ENCODE measurements at regions not wholly inside any gene's neighbourhood (a gene's known extent, or its start where the extent isn't known, plus 50 kb on each side); places are given as distances from the start of the nearest gene placed in this dataset.
"Not testable (repeated sequence)": the region's sequence is repeated elsewhere in the genome, so short reads cannot be mapped to it uniquely, and the experiment has no call there.

DNA sequence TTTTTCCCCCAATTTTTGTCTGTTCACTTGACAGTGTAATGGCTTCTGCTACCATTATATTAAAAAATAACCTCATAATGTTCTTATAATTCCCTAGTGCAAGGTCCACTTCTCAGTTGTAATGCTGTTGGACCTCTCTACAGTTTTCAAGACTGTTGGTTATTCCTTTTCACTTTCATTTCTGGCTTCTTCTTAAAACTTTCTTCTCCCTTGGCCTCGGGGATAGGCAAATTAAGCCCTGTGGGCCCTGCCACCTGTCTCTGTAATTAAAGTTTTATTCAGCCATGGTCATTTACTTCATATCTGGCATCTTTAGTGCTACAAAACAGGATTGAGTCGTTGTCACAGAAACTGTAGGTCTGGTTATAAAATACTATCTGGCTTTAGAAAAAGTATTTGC, 313.5 kb downstream of the KLF12 start:
- 84 to 94% methylated on average over 2 of the region's 2 CpGs for WGBS, 2 experiments
- Histone ChIP-seq H3K4me3 (ENCODE audit: insufficient read depth, low read depth, low read length) (no peak overlapping the region), H3K27me3 (ENCODE audit: control insufficient read depth, insufficient read depth, low read length, poor library complexity, severe bottlenecking) (no peaks in the 10 kb centered on the region), H3K4me1 (ENCODE audit: control insufficient read depth, insufficient read depth, low read length) (no peaks in the 10 kb centered on the region), H3K9me3 (ENCODE audit: control insufficient read depth, low read length) (no peaks in the 10 kb centered on the region), H3K36me3 (ENCODE audit: control insufficient read depth, insufficient read depth, low read length) (no peaks in the 10 kb centered on the region), H3K27ac (ENCODE audit: insufficient read depth, low read depth, low read length, poor library complexity, severe bottlenecking) (no peak overlapping the region)

DNA sequence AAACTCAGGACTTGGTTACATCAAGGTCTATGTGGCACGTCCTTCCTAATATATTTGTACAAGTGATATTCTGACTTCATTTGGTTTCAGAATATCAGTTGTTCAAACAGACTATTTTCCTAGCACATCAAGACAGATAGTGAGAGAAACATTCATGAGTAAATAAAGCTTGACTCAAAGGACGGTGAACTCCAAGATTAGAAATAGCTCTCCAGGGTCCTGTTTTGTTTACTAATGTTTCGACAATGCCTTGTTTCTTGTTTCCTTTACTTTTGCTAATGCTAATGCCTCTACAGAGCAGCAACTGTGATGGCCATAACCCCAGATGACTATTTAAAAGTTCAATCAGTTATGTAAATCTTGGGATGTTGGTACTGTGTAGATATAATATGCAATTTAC, 313.9 kb downstream of the KLF12 start:
- no peaks in the 10 kb centered on the region for H3K9me3 ChIP-seq (ENCODE audit: control insufficient read depth, low read length)
- WGBS, 2 experiments, result 93 to 98% methylated on average over 2 to 3 of the region's 3 CpGs
- no peak overlapping the region for H3K27ac ChIP-seq (ENCODE audit: insufficient read depth, low read depth, low read length, poor library complexity, severe bottlenecking)
- no peaks in the 10 kb centered on the region for H3K27me3 ChIP-seq (ENCODE audit: control insufficient read depth, insufficient read depth, low read length, poor library complexity, severe bottlenecking)
- no peak overlapping the region for H3K4me3 ChIP-seq (ENCODE audit: insufficient read depth, low read depth, low read length)
- no peaks in the 10 kb centered on the region for H3K4me1 ChIP-seq (ENCODE audit: control insufficient read depth, insufficient read depth, low read length)
- no peaks in the 10 kb centered on the region for H3K36me3 ChIP-seq (ENCODE audit: control insufficient read depth, insufficient read depth, low read length)

DNA sequence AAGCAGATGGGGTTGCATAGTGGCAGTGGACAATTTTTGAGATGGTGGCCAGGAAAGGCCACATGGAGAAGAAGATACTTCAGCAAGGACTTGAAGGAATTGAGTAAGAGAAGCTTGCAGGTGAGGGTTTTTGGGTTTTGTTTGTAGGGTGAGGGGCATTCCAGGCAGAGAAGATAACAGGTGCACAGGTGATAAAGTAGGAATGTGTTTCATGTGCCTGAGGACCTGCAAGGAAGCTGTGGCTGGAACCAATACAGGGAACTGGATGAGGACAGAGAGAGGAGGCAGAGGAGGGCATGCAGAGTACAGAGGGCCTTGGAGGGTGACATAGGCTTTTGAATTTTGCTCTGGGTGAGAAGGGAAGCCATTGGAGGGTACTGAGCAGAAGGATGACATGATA, 314.5 kb downstream of the KLF12 start:
- Histone ChIP-seq H3K4me3 (ENCODE audit: insufficient read depth, low read depth, low read length) (no peak overlapping the region), H3K27ac (ENCODE audit: insufficient read depth, low read depth, low read length, poor library complexity, severe bottlenecking) (no peak overlapping the region), H3K36me3 (ENCODE audit: control insufficient read depth, insufficient read depth, low read length) (no peaks in the 10 kb centered on the region), H3K9me3 (ENCODE audit: control insufficient read depth, low read length) (no peaks in the 10 kb centered on the region), H3K27me3 (ENCODE audit: control insufficient read depth, insufficient read depth, low read length, poor library complexity, severe bottlenecking) (no peaks in the 10 kb centered on the region), H3K4me1 (ENCODE audit: control insufficient read depth, insufficient read depth, low read length) (no peaks in the 10 kb centered on the region)

DNA sequence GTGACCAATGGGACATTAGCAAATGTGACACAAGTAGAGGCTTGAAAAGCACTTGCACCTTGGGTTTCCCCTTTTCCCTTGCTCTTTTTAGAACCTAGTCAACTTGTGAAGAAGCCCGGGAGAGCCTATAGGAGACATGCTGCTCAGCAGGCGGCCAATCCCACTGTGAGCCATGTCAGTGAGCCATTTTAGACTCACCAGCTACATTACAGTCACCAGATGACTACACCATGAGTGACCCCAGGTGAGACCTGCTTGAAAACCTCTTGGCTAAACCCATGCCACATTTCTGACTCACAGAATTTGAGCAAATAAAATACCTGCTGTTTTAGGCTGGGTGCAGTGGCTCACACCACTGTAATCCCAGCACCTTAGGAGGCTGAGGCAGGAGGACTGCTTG, 317.5 kb downstream of the KLF12 start:
- Histone ChIP-seq H3K4me1 (ENCODE audit: control insufficient read depth, insufficient read depth, low read length) (no peaks in the 10 kb centered on the region), H3K4me3 (ENCODE audit: insufficient read depth, low read depth, low read length) (no peak overlapping the region), H3K9me3 (ENCODE audit: control insufficient read depth, low read length) (no peaks in the 10 kb centered on the region), H3K27me3 (ENCODE audit: control insufficient read depth, insufficient read depth, low read length, poor library complexity, severe bottlenecking) (no peaks in the 10 kb centered on the region), H3K36me3 (ENCODE audit: control insufficient read depth, insufficient read depth, low read length) (no peaks in the 10 kb centered on the region), H3K27ac (ENCODE audit: insufficient read depth, low read depth, low read length, poor library complexity, severe bottlenecking) (no peak overlapping the region)
- WGBS, 2 experiments, result 87 to 88% methylated on average over 2 of the region's 2 CpGs

DNA sequence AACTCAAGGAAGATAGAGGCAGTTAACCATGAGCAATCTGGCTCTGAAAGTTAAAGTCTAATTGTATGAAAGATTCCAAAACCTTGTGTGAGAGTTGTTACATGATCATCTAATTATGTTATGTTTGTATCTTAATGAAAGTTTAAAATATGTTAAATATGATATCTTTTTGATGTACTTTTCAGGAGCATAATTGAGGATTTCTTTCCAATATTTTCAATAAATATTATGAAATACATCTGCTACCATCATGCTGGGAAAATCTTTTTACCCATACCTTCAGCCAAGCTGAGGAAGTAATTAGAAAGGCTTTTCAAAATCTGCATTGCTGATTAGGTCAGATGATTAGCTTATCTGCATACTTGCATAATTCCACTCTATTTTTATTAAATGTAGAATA, 318.4 kb downstream of the KLF12 start:
- H3K4me1 ChIP-seq (ENCODE audit: control insufficient read depth, insufficient read depth, low read length), result no peaks in the 10 kb centered on the region
- H3K27ac ChIP-seq (ENCODE audit: insufficient read depth, low read depth, low read length, poor library complexity, severe bottlenecking), result no peak overlapping the region
- no peak overlapping the region for H3K4me3 ChIP-seq (ENCODE audit: insufficient read depth, low read depth, low read length)
- H3K36me3 ChIP-seq (ENCODE audit: control insufficient read depth, insufficient read depth, low read length), result no peaks in the 10 kb centered on the region
- no peaks in the 10 kb centered on the region for H3K9me3 ChIP-seq (ENCODE audit: control insufficient read depth, low read length)
- no peaks in the 10 kb centered on the region for H3K27me3 ChIP-seq (ENCODE audit: control insufficient read depth, insufficient read depth, low read length, poor library complexity, severe bottlenecking)

DNA sequence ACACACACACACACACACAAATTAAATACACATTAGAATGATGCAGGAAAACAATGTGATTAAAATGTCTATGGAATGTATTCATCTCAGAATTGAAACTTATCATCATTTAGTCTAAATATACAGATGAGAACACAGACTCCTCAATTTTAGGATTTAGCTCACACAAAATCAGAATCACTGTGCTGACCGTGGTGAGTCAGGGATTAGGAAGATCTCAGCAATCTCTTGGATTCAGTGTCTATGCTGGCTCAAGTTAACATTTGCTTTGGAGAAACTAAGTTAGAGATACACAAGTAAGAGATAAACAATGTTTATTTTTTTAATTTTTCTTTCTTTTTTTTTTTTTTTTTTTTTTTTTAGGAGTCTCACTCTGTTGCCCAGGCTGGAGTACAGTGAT, 323.6 kb downstream of the KLF12 start:
- Histone ChIP-seq H3K27me3 (ENCODE audit: control insufficient read depth, insufficient read depth, low read length, poor library complexity, severe bottlenecking) (no peaks in the 10 kb centered on the region), H3K4me1 (ENCODE audit: control insufficient read depth, insufficient read depth, low read length) (no peaks in the 10 kb centered on the region), H3K27ac (ENCODE audit: insufficient read depth, low read depth, low read length, poor library complexity, severe bottlenecking) (no peak overlapping the region), H3K4me3 (ENCODE audit: insufficient read depth, low read depth, low read length) (no peak overlapping the region), H3K9me3 (ENCODE audit: control insufficient read depth, low read length) (no peaks in the 10 kb centered on the region), H3K36me3 (ENCODE audit: control insufficient read depth, insufficient read depth, low read length) (no peaks in the 10 kb centered on the region)
- WGBS, 2 experiments, result 83 to 89% methylated on average over 1 of the region's 1 CpG

DNA sequence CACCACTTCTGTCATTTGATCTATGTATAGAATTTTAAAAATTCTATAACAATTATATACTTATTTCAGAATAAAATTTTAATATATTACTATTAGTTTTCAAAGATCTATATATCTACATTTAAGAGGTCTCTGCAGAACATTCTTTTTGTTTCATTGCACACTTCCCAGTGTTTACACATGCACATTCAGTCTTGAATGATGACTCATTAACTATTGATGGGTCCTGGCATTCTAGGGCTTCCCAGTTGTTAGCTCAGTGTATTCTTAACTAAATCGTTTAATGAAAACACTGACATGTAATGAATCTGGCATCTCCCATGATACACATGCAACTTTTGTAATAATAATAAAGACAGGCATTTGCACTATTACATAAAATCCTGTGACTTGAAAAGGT, 324.6 kb downstream of the KLF12 start:
- Histone ChIP-seq H3K4me3 (ENCODE audit: insufficient read depth, low read depth, low read length) (no peak overlapping the region), H3K4me1 (ENCODE audit: control insufficient read depth, insufficient read depth, low read length) (no peaks in the 10 kb centered on the region), H3K36me3 (ENCODE audit: control insufficient read depth, insufficient read depth, low read length) (no peaks in the 10 kb centered on the region), H3K27me3 (ENCODE audit: control insufficient read depth, insufficient read depth, low read length, poor library complexity, severe bottlenecking) (no peaks in the 10 kb centered on the region), H3K9me3 (ENCODE audit: control insufficient read depth, low read length) (no peaks in the 10 kb centered on the region), H3K27ac (ENCODE audit: insufficient read depth, low read depth, low read length, poor library complexity, severe bottlenecking) (no peak overlapping the region)
- 88 to 100% methylated on average over 1 of the region's 1 CpG for WGBS, 2 experiments

DNA sequence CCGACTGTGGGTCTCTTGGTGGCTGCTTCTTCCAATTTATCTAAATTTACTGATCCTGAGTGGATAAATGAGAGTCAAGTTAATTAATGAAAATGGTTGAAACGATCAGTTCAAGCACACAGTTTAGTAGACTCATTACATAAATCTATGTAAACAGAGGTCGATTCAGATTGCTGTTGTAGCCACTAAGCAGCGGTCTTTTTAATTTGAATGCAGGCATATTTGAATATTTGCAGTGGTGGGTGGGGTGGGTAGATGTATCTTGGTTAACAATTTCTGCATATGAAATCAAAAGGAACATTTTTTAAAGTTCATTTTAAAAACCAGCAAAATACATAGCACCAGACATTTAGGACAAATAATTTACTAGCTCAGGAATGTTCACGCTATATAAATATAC, 325.9 kb downstream of the KLF12 start:
- Histone ChIP-seq H3K27ac (ENCODE audit: insufficient read depth, low read depth, low read length, poor library complexity, severe bottlenecking) (no peak overlapping the region), H3K9me3 (ENCODE audit: control insufficient read depth, low read length) (no peaks in the 10 kb centered on the region), H3K4me1 (ENCODE audit: control insufficient read depth, insufficient read depth, low read length) (no peaks in the 10 kb centered on the region), H3K4me3 (ENCODE audit: insufficient read depth, low read depth, low read length) (no peak overlapping the region), H3K36me3 (ENCODE audit: control insufficient read depth, insufficient read depth, low read length) (no peaks in the 10 kb centered on the region), H3K27me3 (ENCODE audit: control insufficient read depth, insufficient read depth, low read length, poor library complexity, severe bottlenecking) (no peaks in the 10 kb centered on the region)
- 88 to 94% methylated on average over 5 of the region's 5 CpGs for WGBS, 2 experiments

DNA sequence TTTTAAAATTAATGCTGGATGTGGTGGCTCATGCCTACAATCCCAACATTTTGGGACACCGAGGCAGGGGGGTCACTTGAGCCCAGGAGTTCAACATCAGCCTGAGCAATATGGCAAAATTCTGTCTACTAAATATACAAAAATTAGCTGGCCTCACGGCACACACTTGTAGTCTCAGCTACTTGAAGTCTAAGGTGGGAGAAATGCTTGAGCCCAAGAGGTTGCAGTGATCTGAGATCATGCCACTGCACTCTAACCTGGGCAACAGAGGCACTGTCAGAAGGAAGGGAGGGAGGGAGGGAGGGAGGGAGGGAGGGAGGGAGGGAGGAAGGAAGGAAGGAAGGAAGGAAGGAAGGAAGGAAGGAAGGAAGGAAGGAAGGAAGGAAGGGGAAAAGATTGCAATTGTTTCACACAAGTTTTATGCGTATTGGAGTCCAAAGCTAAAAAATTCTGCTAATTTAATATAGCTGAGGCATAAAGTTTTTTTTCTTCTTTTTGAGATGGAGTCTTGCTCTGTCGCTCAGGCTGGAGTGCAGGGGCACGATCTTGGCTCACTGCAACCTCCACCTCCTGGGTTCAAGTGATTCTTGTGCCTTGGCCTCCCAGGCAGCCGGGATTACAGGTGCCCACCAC, 328.8 kb downstream of the KLF12 start:
- not testable (repeated sequence) for H3K27ac ChIP-seq (ENCODE audit: insufficient read depth, low read depth, low read length, poor library complexity, severe bottlenecking); H3K27me3 ChIP-seq (ENCODE audit: control insufficient read depth, insufficient read depth, low read length, poor library complexity, severe bottlenecking); H3K4me3 ChIP-seq (ENCODE audit: insufficient read depth, low read depth, low read length); H3K36me3 ChIP-seq (ENCODE audit: control insufficient read depth, insufficient read depth, low read length); H3K9me3 ChIP-seq (ENCODE audit: control insufficient read depth, low read length); H3K4me1 ChIP-seq (ENCODE audit: control insufficient read depth, insufficient read depth, low read length)
- 85 to 91% methylated on average over 6 of the region's 6 CpGs for WGBS, 2 experiments

DNA sequence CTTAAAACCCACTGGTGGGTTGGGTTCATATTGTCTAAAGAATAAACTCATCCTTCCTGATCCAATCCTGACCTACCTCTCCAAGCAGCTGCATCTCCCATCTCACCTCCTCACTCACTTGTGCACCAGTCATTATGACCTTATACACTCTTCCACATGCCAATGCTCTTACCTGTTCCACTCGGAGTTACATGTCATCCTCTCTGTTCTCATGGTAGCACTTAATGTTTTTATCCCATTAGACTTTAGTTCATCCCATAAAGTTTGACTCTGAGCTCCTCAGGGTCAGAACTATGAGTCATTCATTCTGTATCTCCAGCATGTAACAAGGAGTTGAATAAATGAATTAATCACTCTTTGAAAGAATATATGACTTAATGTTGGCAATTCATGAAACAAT, 330.2 kb downstream of the KLF12 start:
- H3K9me3 ChIP-seq (ENCODE audit: control insufficient read depth, low read length), result no peaks in the 10 kb centered on the region
- no peaks in the 10 kb centered on the region for H3K4me1 ChIP-seq (ENCODE audit: control insufficient read depth, insufficient read depth, low read length)
- H3K4me3 ChIP-seq (ENCODE audit: insufficient read depth, low read depth, low read length), result no peak overlapping the region
- no peaks in the 10 kb centered on the region for H3K27me3 ChIP-seq (ENCODE audit: control insufficient read depth, insufficient read depth, low read length, poor library complexity, severe bottlenecking)
- 84 to 88% methylated on average over 1 of the region's 1 CpG for WGBS, 2 experiments
- no peaks in the 10 kb centered on the region for H3K36me3 ChIP-seq (ENCODE audit: control insufficient read depth, insufficient read depth, low read length)
- no peak overlapping the region for H3K27ac ChIP-seq (ENCODE audit: insufficient read depth, low read depth, low read length, poor library complexity, severe bottlenecking)

DNA sequence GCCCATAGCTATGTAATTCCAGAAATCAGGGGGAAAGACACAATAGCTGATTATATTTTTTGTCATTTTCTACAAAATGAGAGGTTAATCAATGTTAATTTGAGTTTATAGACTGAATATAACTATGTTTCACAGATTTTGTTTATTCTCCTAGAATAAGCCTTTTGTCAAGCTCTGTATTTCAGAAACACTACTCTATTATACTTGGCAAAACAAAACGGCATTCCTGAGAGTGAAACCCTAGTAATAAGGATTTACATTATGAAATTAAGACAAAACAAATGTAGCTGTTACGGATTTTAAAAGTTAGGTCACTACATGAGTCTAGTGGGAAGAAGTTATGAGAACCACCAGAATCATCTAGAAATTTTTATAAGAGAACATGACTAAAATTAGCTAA, 334.2 kb downstream of the KLF12 start:
- no CpG with 5 or more reads among the region's 2 CpGs for WGBS, 2 experiments
- Histone ChIP-seq H3K4me1 (ENCODE audit: control insufficient read depth, insufficient read depth, low read length) (no peaks in the 10 kb centered on the region), H3K36me3 (ENCODE audit: control insufficient read depth, insufficient read depth, low read length) (no peaks in the 10 kb centered on the region), H3K27me3 (ENCODE audit: control insufficient read depth, insufficient read depth, low read length, poor library complexity, severe bottlenecking) (no peaks in the 10 kb centered on the region), H3K9me3 (ENCODE audit: control insufficient read depth, low read length) (no peaks in the 10 kb centered on the region), H3K4me3 (ENCODE audit: insufficient read depth, low read depth, low read length) (no peak overlapping the region), H3K27ac (ENCODE audit: insufficient read depth, low read depth, low read length, poor library complexity, severe bottlenecking) (no peak overlapping the region)

Measured in ectodermal cell (in vitro differentiated cells).